HCT116 (cell line): ENCODE measurements at regions not wholly inside any gene's neighbourhood (a gene's known extent, or its start where the extent isn't known, plus 50 kb on each side); places are given as distances from the start of the nearest gene placed in this dataset.

Source experiments
- ATAC-seq: fragments of 200-7000 bp; cut with Tn5 transposase; 2 replicates; pipeline ENCODE4 v1.9.1; 2020; ENCODE audit warnings: mild to moderate bottlenecking, moderate library complexity
- BruUV-seq: library from RNA; stranded (reverse); fragments of 400-500 nt; replicated peaks from 2 replicates; lab custom pipeline; 2021; lab: Mats Ljungman, UMichigan
- CTCF ChIA-PET: fragments of 300-600 bp; sonication (Branson Sonifier 250); formaldehyde crosslinking; loops from one replicate; lab custom pipeline; 2021; ENCODE audit warnings: antibody characterized with exemption; lab: Charles Lee
- POLR2A ChIA-PET: fragments of 300-600, 350-600 bp; sonication (Branson Sonifier 250); formaldehyde crosslinking; loops from one replicate; lab custom pipeline; 2021; ENCODE audit warnings: antibody characterized with exemption; lab: Charles Lee
- RAD21 ChIA-PET, 2 experiments: fragments of 300-600 bp; sonication (Branson Sonifier 250); formaldehyde crosslinking; loops; one replicate each; lab custom pipeline; 2023; ENCODE audit warnings: low total read pairs in 2 of 2; ENCODE audit not compliant: uncharacterized antibody in 2 of 2, unreplicated experiment in 2 of 2, low non-redundant PET in 1 of 2; lab: Charles Lee
- DNase-seq: peaks from one replicate; pipeline ENCODE4 v3.0.0-alpha.2; 2010; ENCODE audit warnings: low read depth, low spot score
- H2AFZ ChIP-seq: fragments of 200-600 bp; shearing (Covaris generic), sonication (generic); 2 replicates; pipeline ENCODE4 v1.6.1; 2017; ENCODE audit warnings: low read depth, mixed run types, mixed read lengths, antibody characterized with exemption, low read length; ENCODE audit not compliant: poor library complexity, severe bottlenecking
- H3K27ac ChIP-seq: 2 replicates; pipeline ENCODE4 v1.5.1; 2012; ENCODE audit warnings: low read depth, low read length
- H3K27me3 ChIP-seq: fragments of 200-600 bp; sonication (generic); 2 replicates; pipeline ENCODE4 v1.6.1; 2016; ENCODE audit warnings: mixed run types, low read length, mixed read lengths; ENCODE audit not compliant: insufficient read depth
- H3K36me3 ChIP-seq, 2 experiments: fragments of 200-500 bp in 1 of 2; fragments of 200-600 bp in 1 of 2; sonication (Bioruptor generic) in 1 of 2; sonication (generic) in 1 of 2; 2 replicates each; pipeline versions ENCODE4 v1.5.1 to v1.6.1; 2014 to 2016; ENCODE audit warnings: low read length in 2 of 2, inconsistent platforms in 1 of 2, mixed read lengths in 1 of 2, mixed run types in 1 of 2; ENCODE audit not compliant: insufficient read depth in 2 of 2, control insufficient read depth in 1 of 2
- H3K4me1 ChIP-seq, 2 experiments: fragments of 200-600 bp in 1 of 2; sonication (generic) in 1 of 2; 2 replicates each; pipeline versions ENCODE4 v1.5.1 to v1.6.1; 2012 to 2017; ENCODE audit warnings: low read length in 2 of 2, inconsistent platforms in 1 of 2, mild to moderate bottlenecking in 1 of 2, mixed read lengths in 1 of 2, mixed run types in 1 of 2, moderate library complexity in 1 of 2; ENCODE audit not compliant: insufficient read depth in 2 of 2, control insufficient read depth in 1 of 2
- H3K4me2 ChIP-seq: fragments of 200-600 bp; sonication (generic); 2 replicates; pipeline ENCODE4 v1.6.1; 2017; ENCODE audit warnings: mixed run types, low read length, mixed read lengths
- H3K4me3 ChIP-seq, 2 experiments: fragments of 200-600 bp in 1 of 2; sonication (generic) in 1 of 2; replicated peaks in 1 of 2; 2 replicates each; pipeline ENCODE4 v1.5.1; 2011 to 2016; ENCODE audit warnings: low read length in 2 of 2, control low read depth in 1 of 2, low read depth in 1 of 2, mild to moderate bottlenecking in 1 of 2, mixed read lengths in 1 of 2, mixed run types in 1 of 2
- H3K79me2 ChIP-seq: fragments of 200-600 bp; sonication (generic); 2 replicates; pipeline ENCODE4 v1.6.1; 2017; ENCODE audit warnings: mild to moderate bottlenecking, mixed run types, low read length, moderate library complexity, mixed read lengths; ENCODE audit not compliant: insufficient read depth
- H3K9ac ChIP-seq: fragments of 200-600 bp; sonication (generic); 2 replicates; pipeline ENCODE4 v1.6.1; 2016; ENCODE audit warnings: low read length, mixed read lengths
- H3K9me2 ChIP-seq: fragments of 200-600 bp; sonication (generic), shearing (Covaris generic); 2 replicates; pipeline ENCODE4 v1.6.1; 2017; ENCODE audit warnings: mixed run types, mild to moderate bottlenecking, moderate library complexity; ENCODE audit not compliant: insufficient read depth
- H3K9me3 ChIP-seq, 2 experiments: fragments of 200-500 bp in 1 of 2; fragments of 200-600 bp in 1 of 2; sonication (Bioruptor generic) in 1 of 2; sonication (generic) in 1 of 2; 2 replicates each; pipeline ENCODE4 v1.6.1; 2014 to 2017; ENCODE audit warnings: low read length in 2 of 2, mixed read lengths in 2 of 2, inconsistent platforms in 1 of 2, low read depth in 1 of 2, mild to moderate bottlenecking in 1 of 2, mixed run types in 1 of 2, moderate library complexity in 1 of 2; ENCODE audit not compliant: control insufficient read depth in 1 of 2, insufficient read depth in 1 of 2
- H4K20me1 ChIP-seq: fragments of 200-600 bp; sonication (generic), shearing (Covaris generic); 2 replicates; pipeline ENCODE4 v1.6.1; 2017; ENCODE audit warnings: mixed run types, mild to moderate bottlenecking, moderate library complexity; ENCODE audit not compliant: insufficient read depth
- ATF3 ChIP-seq: IDR thresholded peaks from 2 replicates; pipeline ENCODE4 v1.6.1; 2012
- CBX3 ChIP-seq: IDR thresholded peaks from 2 replicates; pipeline ENCODE4 v1.6.1; 2012; ENCODE audit warnings: low read depth
- CTCF ChIP-seq, 3 experiments: fragments of 200-600 bp in 1 of 3; sonication (generic) in 1 of 3; IDR thresholded peaks in 2 of 3; conservative IDR thresholded peaks in 1 of 3; 2 replicates each; pipeline ENCODE4 v1.5.1; 2012 to 2017; ENCODE audit warnings: low read depth in 2 of 3, low read length in 2 of 3, antibody characterized with exemption in 1 of 3, borderline replicate concordance in 1 of 3, control low read depth in 1 of 3, mild to moderate bottlenecking in 1 of 3, mixed read lengths in 1 of 3, mixed run types in 1 of 3, moderate library complexity in 1 of 3; ENCODE audit not compliant: insufficient read depth in 1 of 3
- EZH2phosphoT487 ChIP-seq: fragments of 200-600 bp; IDR thresholded peaks from 2 replicates; pipeline ENCODE4 v1.6.1; 2018; ENCODE audit warnings: antibody characterized with exemption, borderline replicate concordance
- MAX ChIP-seq: IDR thresholded peaks from 2 replicates; pipeline ENCODE4 v1.6.1; 2012
- POLR2A ChIP-seq: IDR thresholded peaks from 2 replicates; pipeline ENCODE4 v1.7.0; 2011; ENCODE audit warnings: borderline replicate concordance; ENCODE audit not compliant: insufficient read depth, insufficient read length; ENCODE audit errors: extremely low read depth
- REST ChIP-seq: IDR thresholded peaks from 2 replicates; pipeline ENCODE4 v1.6.1; 2012; ENCODE audit warnings: low read depth
- TCF7L2 ChIP-seq: IDR thresholded peaks from 2 replicates; pipeline ENCODE4 v1.7.0; 2011; ENCODE audit warnings: borderline replicate concordance, inconsistent platforms; ENCODE audit not compliant: insufficient read depth, insufficient read length; ENCODE audit errors: extremely low read depth
- YY1 ChIP-seq: IDR thresholded peaks from 2 replicates; pipeline ENCODE4 v1.6.1; 2011; ENCODE audit warnings: low read length, low read depth, moderate library complexity, mild to moderate bottlenecking; ENCODE audit not compliant: insufficient replicate concordance; ENCODE audit errors: extremely low read depth
- ZFX ChIP-seq: fragments of 450-650 bp; IDR thresholded peaks from 2 replicates; pipeline ENCODE4 v1.6.1; 2017
- ZNF274 ChIP-seq: fragments of 200-500 bp; sonication (Bioruptor generic); IDR thresholded peaks from 2 replicates; pipeline ENCODE4 v1.6.1; 2014; ENCODE audit warnings: mild to moderate bottlenecking, low read depth, low read length, inconsistent platforms
- intact Hi-C: fragments of 100-400 bp; cut with micrococcal nuclease; formaldehyde crosslinking; loops from 2 replicates; pipeline ENCODE4 v1.10.0; 2022

- Histone ChIP-seq H2AFZ (no peak overlapping the region), H3K36me3 (no peaks in the 10 kb centered on the region)
Observed at GRCh38 chr6:126199466-126199865, 140.4 kb upstream of the CENPW start.

More at GRCh38 chr6:126199466-126199865, 140.4 kb upstream of the CENPW start:
- Histone ChIP-seq H4K20me1 (no peaks in the 10 kb centered on the region), H3K9me3 (no peaks in the 10 kb centered on the region), H3K9me2 (no peaks in the 10 kb centered on the region), H3K27ac (no peak overlapping the region), H3K27me3 (no peaks in the 10 kb centered on the region), H3K4me2 (no peak overlapping the region), H3K9ac (no peak overlapping the region), H3K79me2 (no peaks in the 10 kb centered on the region), H3K4me1 (no peaks in the 10 kb centered on the region), H3K4me3 (no peak overlapping the region)
- no peak for ATAC-seq
- ChIA-PET RAD21 (no interaction called here), POLR2A (no interaction called here), CTCF (no interaction called here)
- BruUV-seq, result no TSS peak
- TF ChIP-seq MAX, result no peak
- no peak for TF ChIP-seq YY1
- no peak for TF ChIP-seq CTCF (IDR thresholded peaks at IDR 0.05 in 2 of 3, conservative IDR thresholded peaks at IDR 0.05 in 1 of 3; ENCODE audit: borderline replicate concordance in 1 of 3, insufficient read depth in 1 of 3, low read depth in 2 of 3, low read length in 2 of 3)
- no peak for TF ChIP-seq REST
- no peak for TF ChIP-seq POLR2A
- no peak for TF ChIP-seq ATF3
- no peak for TF ChIP-seq ZFX
- TF ChIP-seq EZH2phosphoT487, result no peak
- TF ChIP-seq CBX3, result no peak
- no peak for TF ChIP-seq ZNF274
- TF ChIP-seq TCF7L2, result no peak
- intact Hi-C loops, result no loop called here
- no peak for DNase-seq
